PFSK-1 (cell line): ENCODE measurements at regions not wholly inside any gene's neighbourhood (a gene's known extent, or its start where the extent isn't known, plus 50 kb on each side); places are given as distances from the start of the nearest gene placed in this dataset.

Source experiments
- POLR2AphosphoS5 ChIP-seq: IDR thresholded peaks from 2 replicates; pipeline ENCODE4 v1.6.1; 2012; ENCODE audit warnings: low read depth, mild to moderate bottlenecking, control low read depth, low read length, moderate library complexity
- REST ChIP-seq, 2 experiments: IDR thresholded peaks; 2 replicates each; pipeline versions ENCODE4 v1.6.1 to v1.8.0; 2011 to 2012; ENCODE audit warnings: low read depth in 2 of 2, low read length in 2 of 2, control low read depth in 1 of 2, inconsistent platforms in 1 of 2, mild to moderate bottlenecking in 1 of 2, moderate library complexity in 1 of 2; ENCODE audit not compliant: insufficient read depth in 1 of 2

DNA sequence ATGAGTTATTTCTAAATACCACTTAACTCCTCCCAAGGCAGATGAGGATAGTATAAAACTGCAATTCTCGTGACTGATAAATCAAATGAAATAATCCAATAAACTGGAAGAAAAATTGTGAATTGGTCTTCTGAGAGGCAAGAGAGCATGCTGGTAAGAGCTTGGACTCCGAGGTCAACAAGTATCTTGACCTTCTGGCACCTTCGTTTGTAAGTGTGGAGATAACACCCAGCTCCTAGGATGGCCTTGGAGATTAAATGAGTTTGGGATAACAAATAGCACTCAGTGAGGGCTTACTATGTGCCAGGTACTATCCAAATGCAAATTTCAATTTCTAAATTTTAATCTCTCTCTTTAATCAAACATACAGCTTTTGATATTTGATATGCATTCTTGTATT, 866.3 kb upstream of the WWC1 start:
- TF ChIP-seq POLR2AphosphoS5 (no peak), REST (IDR thresholded peaks at IDR 0.05; ENCODE audit: insufficient read depth in 1 of 2, low read depth in 2 of 2, low read length in 2 of 2) (no peak)
